ENCODE measurements at regions not wholly inside any gene's neighbourhood (a gene's known extent, or its start where the extent isn't known, plus 50 kb on each side); places are given as distances from the start of the nearest gene placed in this dataset.
A peak's percentile ranks its signal among the peaks of the same experiment; 100 is the strongest.
"Not testable (repeated sequence)": the region's sequence is repeated elsewhere in the genome, so short reads cannot be mapped to it uniquely, and the experiment has no call there.

DNA sequence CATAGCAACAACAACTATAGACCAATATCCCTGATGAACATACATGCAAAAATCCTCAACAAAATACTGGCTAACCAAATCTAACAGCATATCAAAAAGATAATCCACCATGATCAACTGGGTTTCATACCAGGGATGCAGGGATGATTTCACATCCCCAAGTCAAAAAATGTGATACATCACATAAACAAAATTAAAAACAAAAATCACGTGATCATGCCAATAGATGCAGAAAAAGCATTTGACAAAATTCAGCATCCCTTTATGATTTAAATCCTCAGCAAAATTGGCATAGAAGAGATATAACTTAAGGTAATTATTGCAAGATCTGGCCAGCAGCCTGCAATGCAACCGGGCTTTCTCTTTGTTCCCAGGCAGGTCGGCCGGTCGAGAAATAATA is 735.1 kb upstream of the SGO1 start:
- not testable (repeated sequence) for H3K4ac ChIP-seq (ENCODE audit: low read depth, low read length); H3K79me1 ChIP-seq (ENCODE audit: low read length); H3K27me3 ChIP-seq (ENCODE audit: insufficient read depth, low read length, poor library complexity); H3K9ac ChIP-seq (ENCODE audit: low read length); H4K8ac ChIP-seq (ENCODE audit: low read depth, low read length); H2AK5ac ChIP-seq (ENCODE audit: low read length); DNase-seq; H3K56ac ChIP-seq (ENCODE audit: low read length); H3K36me3 ChIP-seq (ENCODE audit: control insufficient read depth, insufficient read depth, low read length); H2BK120ac ChIP-seq (ENCODE audit: low read depth, low read length); H2BK5ac ChIP-seq (ENCODE audit: low read length); H2BK15ac ChIP-seq (replicated peaks; ENCODE audit: low read depth); H3K4me3 ChIP-seq (ENCODE audit: low read length); H3K23ac ChIP-seq (ENCODE audit: low read length); H3K4me2 ChIP-seq (ENCODE audit: low read length); H3K79me2 ChIP-seq (ENCODE audit: control insufficient read depth, insufficient read depth, low read length); H3K18ac ChIP-seq (ENCODE audit: low read length); H4K5ac ChIP-seq (ENCODE audit: low read length); H3K27ac ChIP-seq (ENCODE audit: low read depth, low read length); H3K4me1 ChIP-seq (ENCODE audit: control insufficient read depth, low read depth, low read length)
- WGBS (ENCODE audit: extremely low coverage, insufficient coverage, low lambda C conversion rate), result no CpG with 5 or more reads among the region's 5 CpGs

GRCh38 chr3:20916951-20917606 is 731.1 kb upstream of the SGO1 start:
- peak overlapping the region; percentile 5 for H3K18ac ChIP-seq (ENCODE audit: low read length)
- H3K4me2 ChIP-seq (ENCODE audit: low read length), result no peak overlapping the region
- WGBS (ENCODE audit: extremely low coverage, insufficient coverage, low lambda C conversion rate), result no CpG with 5 or more reads among the region's 6 CpGs

DNA sequence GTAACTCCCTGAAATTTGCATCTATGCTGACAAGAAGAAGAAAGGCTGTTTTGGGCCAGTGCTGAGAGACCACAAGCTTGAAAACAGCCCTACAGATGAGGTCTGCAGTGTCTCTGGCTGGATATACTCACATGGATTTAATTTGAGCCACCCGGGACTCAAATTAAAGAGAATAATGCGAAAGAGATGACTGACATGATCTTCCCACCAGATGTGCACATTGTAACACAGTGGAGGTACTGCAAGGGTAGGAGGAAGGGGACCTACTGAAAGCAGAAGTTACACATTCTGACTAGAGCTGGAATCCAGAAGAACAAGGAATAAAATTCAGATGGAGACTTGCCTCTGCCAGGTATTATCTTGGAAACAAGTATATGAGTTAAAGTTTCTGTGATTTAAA is 728.3 kb upstream of the SGO1 start:
- Histone ChIP-seq H4K5ac (ENCODE audit: low read length) (no peak overlapping the region), H4K8ac (ENCODE audit: low read depth, low read length) (no peak overlapping the region), H2BK5ac (ENCODE audit: low read length) (no peak overlapping the region), H3K18ac (ENCODE audit: low read length) (no peak overlapping the region), H3K4me3 (ENCODE audit: low read length) (no peak overlapping the region), H3K4me1 (ENCODE audit: control insufficient read depth, low read depth, low read length) (no peaks in the 10 kb centered on the region), H3K27ac (ENCODE audit: low read depth, low read length) (no peak overlapping the region), H3K79me1 (ENCODE audit: low read length) (no peaks in the 10 kb centered on the region), H2BK15ac (replicated peaks; ENCODE audit: low read depth) (no peak overlapping the region), H3K27me3 (ENCODE audit: insufficient read depth, low read length, poor library complexity) (no peaks in the 10 kb centered on the region), H3K56ac (ENCODE audit: low read length) (no peak overlapping the region), H3K4ac (ENCODE audit: low read depth, low read length) (no peak overlapping the region), H3K79me2 (ENCODE audit: control insufficient read depth, insufficient read depth, low read length) (no peaks in the 10 kb centered on the region), H2BK120ac (ENCODE audit: low read depth, low read length) (no peak overlapping the region), H2AK5ac (ENCODE audit: low read length) (no peak overlapping the region), H3K36me3 (ENCODE audit: control insufficient read depth, insufficient read depth, low read length) (no peaks in the 10 kb centered on the region), H3K4me2 (ENCODE audit: low read length) (no peak overlapping the region), H3K23ac (ENCODE audit: low read length) (no peak overlapping the region), H3K9ac (ENCODE audit: low read length) (no peak overlapping the region)
- no peak for DNase-seq
- no CpG with 5 or more reads among the region's 2 CpGs for WGBS (ENCODE audit: extremely low coverage, insufficient coverage, low lambda C conversion rate)

More at GRCh38 chr3:20916951-20917606, 731.1 kb upstream of the SGO1 start:
- H4K5ac ChIP-seq (ENCODE audit: low read length), result no peak overlapping the region
- H3K56ac ChIP-seq (ENCODE audit: low read length), result peak overlapping the region; percentile 35
- peak overlapping the region; percentile 24 for H2BK5ac ChIP-seq (ENCODE audit: low read length)
- peak; percentile 89 for DNase-seq
- H3K23ac ChIP-seq (ENCODE audit: low read length), result no peak overlapping the region
- no peak overlapping the region for H4K8ac ChIP-seq (ENCODE audit: low read depth, low read length)
- no peak overlapping the region for H3K9ac ChIP-seq (ENCODE audit: low read length)
- peak overlapping the region; percentile 18 for H3K4ac ChIP-seq (ENCODE audit: low read depth, low read length)
- H2AK5ac ChIP-seq (ENCODE audit: low read length), result no peak overlapping the region
- H2BK120ac ChIP-seq (ENCODE audit: low read depth, low read length), result no peak overlapping the region
- H3K27ac ChIP-seq (ENCODE audit: low read depth, low read length), result no peak overlapping the region
- H3K79me2 ChIP-seq (ENCODE audit: control insufficient read depth, insufficient read depth, low read length), result no peaks in the 10 kb centered on the region
- H3K36me3 ChIP-seq (ENCODE audit: control insufficient read depth, insufficient read depth, low read length), result no peaks in the 10 kb centered on the region
- no peak overlapping the region for H3K4me3 ChIP-seq (ENCODE audit: low read length)
- no peaks in the 10 kb centered on the region for H3K79me1 ChIP-seq (ENCODE audit: low read length)
- no peaks in the 10 kb centered on the region for H3K4me1 ChIP-seq (ENCODE audit: control insufficient read depth, low read depth, low read length)
- no peak overlapping the region for H2BK15ac ChIP-seq (replicated peaks; ENCODE audit: low read depth)
- H3K27me3 ChIP-seq (ENCODE audit: insufficient read depth, low read length, poor library complexity), result no peaks in the 10 kb centered on the region

DNA sequence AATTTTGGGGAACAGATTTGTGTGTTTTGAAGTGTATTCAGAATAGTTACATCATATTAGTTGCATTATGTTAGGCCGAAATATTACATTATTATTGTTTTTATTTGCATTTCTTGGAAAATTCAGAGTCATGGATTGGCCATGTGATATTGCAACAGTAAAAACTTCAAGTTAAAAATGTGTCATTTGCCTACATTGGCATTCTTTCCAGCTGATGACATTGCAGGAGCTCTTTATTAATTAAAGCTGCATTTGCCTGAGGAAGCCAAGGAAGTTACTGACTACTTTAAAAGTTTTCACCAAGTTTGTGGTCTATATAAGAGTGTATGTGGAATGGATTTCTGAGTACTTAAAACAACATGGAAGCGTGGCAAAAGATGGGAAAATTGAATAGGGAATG is 726.4 kb upstream of the SGO1 start:
- H2BK5ac ChIP-seq (ENCODE audit: low read length), result no peak overlapping the region
- H3K23ac ChIP-seq (ENCODE audit: low read length), result no peak overlapping the region
- no peaks in the 10 kb centered on the region for H3K79me1 ChIP-seq (ENCODE audit: low read length)
- no peak overlapping the region for H3K9ac ChIP-seq (ENCODE audit: low read length)
- H3K79me2 ChIP-seq (ENCODE audit: control insufficient read depth, insufficient read depth, low read length), result no peaks in the 10 kb centered on the region
- H3K4me3 ChIP-seq (ENCODE audit: low read length), result no peak overlapping the region
- no peak overlapping the region for H2BK15ac ChIP-seq (replicated peaks; ENCODE audit: low read depth)
- no peaks in the 10 kb centered on the region for H3K36me3 ChIP-seq (ENCODE audit: control insufficient read depth, insufficient read depth, low read length)
- H3K18ac ChIP-seq (ENCODE audit: low read length), result no peak overlapping the region
- H3K27me3 ChIP-seq (ENCODE audit: insufficient read depth, low read length, poor library complexity), result no peaks in the 10 kb centered on the region
- no peak for DNase-seq
- no peak overlapping the region for H2AK5ac ChIP-seq (ENCODE audit: low read length)
- H3K56ac ChIP-seq (ENCODE audit: low read length), result no peak overlapping the region
- no peak overlapping the region for H3K4me2 ChIP-seq (ENCODE audit: low read length)
- H2BK120ac ChIP-seq (ENCODE audit: low read depth, low read length), result no peak overlapping the region
- no peak overlapping the region for H3K27ac ChIP-seq (ENCODE audit: low read depth, low read length)
- H4K8ac ChIP-seq (ENCODE audit: low read depth, low read length), result no peak overlapping the region
- no peak overlapping the region for H4K5ac ChIP-seq (ENCODE audit: low read length)
- no CpG with 5 or more reads among the region's 2 CpGs for WGBS (ENCODE audit: extremely low coverage, insufficient coverage, low lambda C conversion rate)
- no peak overlapping the region for H3K4ac ChIP-seq (ENCODE audit: low read depth, low read length)
- no peaks in the 10 kb centered on the region for H3K4me1 ChIP-seq (ENCODE audit: control insufficient read depth, low read depth, low read length)

DNA sequence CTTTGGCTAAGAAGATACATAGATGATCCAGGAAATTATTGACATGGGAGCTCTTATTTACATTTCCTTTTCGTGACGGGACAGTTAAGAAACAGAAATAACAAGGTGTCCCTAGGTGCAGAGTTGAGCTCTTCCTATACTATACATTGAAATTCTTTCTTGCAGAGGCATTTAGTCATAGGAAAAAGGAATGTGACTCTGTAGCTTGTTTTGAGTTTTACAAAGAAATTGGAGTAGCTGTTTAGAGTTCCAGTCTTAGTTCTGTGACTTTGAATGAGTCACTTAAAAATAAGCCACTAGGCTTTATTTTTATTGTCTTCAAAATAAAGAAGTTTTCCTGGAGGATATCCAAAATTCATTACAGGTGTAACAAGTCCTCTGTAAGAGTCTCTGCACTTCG is 723.5 kb upstream of the SGO1 start:
- Histone ChIP-seq H2AK5ac (ENCODE audit: low read length) (no peak overlapping the region), H3K36me3 (ENCODE audit: control insufficient read depth, insufficient read depth, low read length) (no peaks in the 10 kb centered on the region), H4K5ac (ENCODE audit: low read length) (no peak overlapping the region), H3K4me1 (ENCODE audit: control insufficient read depth, low read depth, low read length) (no peaks in the 10 kb centered on the region), H2BK120ac (ENCODE audit: low read depth, low read length) (no peak overlapping the region), H3K4me3 (ENCODE audit: low read length) (no peak overlapping the region), H3K18ac (ENCODE audit: low read length) (no peak overlapping the region), H3K4me2 (ENCODE audit: low read length) (no peak overlapping the region), H3K9ac (ENCODE audit: low read length) (no peak overlapping the region), H3K56ac (ENCODE audit: low read length) (no peak overlapping the region), H3K23ac (ENCODE audit: low read length) (no peak overlapping the region), H3K27me3 (ENCODE audit: insufficient read depth, low read length, poor library complexity) (no peaks in the 10 kb centered on the region), H2BK5ac (ENCODE audit: low read length) (no peak overlapping the region), H3K79me2 (ENCODE audit: control insufficient read depth, insufficient read depth, low read length) (no peaks in the 10 kb centered on the region), H3K4ac (ENCODE audit: low read depth, low read length) (no peak overlapping the region), H3K27ac (ENCODE audit: low read depth, low read length) (no peak overlapping the region), H2BK15ac (replicated peaks; ENCODE audit: low read depth) (no peak overlapping the region), H3K79me1 (ENCODE audit: low read length) (no peaks in the 10 kb centered on the region), H4K8ac (ENCODE audit: low read depth, low read length) (no peak overlapping the region)
- no CpG with 5 or more reads among the region's 3 CpGs for WGBS (ENCODE audit: extremely low coverage, insufficient coverage, low lambda C conversion rate)
- no peak for DNase-seq

GRCh38 chr3:20905210-20905805 is 719.3 kb upstream of the SGO1 start:
- Histone ChIP-seq H3K4me2 (ENCODE audit: low read length) (no peak overlapping the region), H2BK15ac (replicated peaks; ENCODE audit: low read depth) (no peak overlapping the region), H3K79me2 (ENCODE audit: control insufficient read depth, insufficient read depth, low read length) (no peaks in the 10 kb centered on the region), H3K18ac (ENCODE audit: low read length) (peak overlapping the region; percentile 28), H3K4ac (ENCODE audit: low read depth, low read length) (no peak overlapping the region), H2BK5ac (ENCODE audit: low read length) (no peak overlapping the region), H3K27ac (ENCODE audit: low read depth, low read length) (no peak overlapping the region), H3K27me3 (ENCODE audit: insufficient read depth, low read length, poor library complexity) (no peaks in the 10 kb centered on the region), H4K8ac (ENCODE audit: low read depth, low read length) (peak overlapping the region; percentile 28), H3K36me3 (ENCODE audit: control insufficient read depth, insufficient read depth, low read length) (no peaks in the 10 kb centered on the region), H3K4me3 (ENCODE audit: low read length) (no peak overlapping the region), H3K56ac (ENCODE audit: low read length) (no peak overlapping the region), H2BK120ac (ENCODE audit: low read depth, low read length) (no peak overlapping the region), H3K9ac (ENCODE audit: low read length) (no peak overlapping the region), H2AK5ac (ENCODE audit: low read length) (no peak overlapping the region), H3K4me1 (ENCODE audit: control insufficient read depth, low read depth, low read length) (peaks cover 3% of the 10 kb centered on the region), H3K79me1 (ENCODE audit: low read length) (no peaks in the 10 kb centered on the region), H4K5ac (ENCODE audit: low read length) (no peak overlapping the region), H3K23ac (ENCODE audit: low read length) (no peak overlapping the region)
- peak; percentile 57 for DNase-seq
- WGBS (ENCODE audit: extremely low coverage, insufficient coverage, low lambda C conversion rate), result no CpG with 5 or more reads among the region's 8 CpGs

All from mesendoderm (in vitro differentiated cells).